Breast epithelium (tissue), 4 donors: ENCODE measurements at regions not wholly inside any gene's neighbourhood (a gene's known extent, or its start where the extent isn't known, plus 50 kb on each side); places are given as distances from the start of the nearest gene placed in this dataset.

Experiments
- DNase-seq, 2 donors: peaks; one replicate each; pipeline ENCODE4 v3.0.0-alpha.2; 2019; ENCODE audit warnings: low spot score in 2 of 2
- H3K27ac ChIP-seq, 2 donors: fragments of 200-600 bp; sonication (generic) in 1 of 2; one replicate each; pipeline ENCODE4 v1.5.1; 2016 to 2019; ENCODE audit warnings: mild to moderate bottlenecking in 1 of 2
- H3K27me3 ChIP-seq, 2 donors: fragments of 200-600 bp; sonication (generic) in 1 of 2; one replicate each; pipeline versions ENCODE4 v1.5.1 to v1.6.0; 2017 to 2019; ENCODE audit warnings: control low read depth in 1 of 2, mild to moderate bottlenecking in 1 of 2
- H3K36me3 ChIP-seq: fragments of 200-600 bp; one replicate; pipeline ENCODE4 v1.5.1; 2019
- H3K4me1 ChIP-seq, 2 donors: fragments of 200-600 bp; sonication (generic); one replicate each; pipeline ENCODE4 v1.5.1; 2016 to 2019; ENCODE audit warnings: control low read depth in 1 of 2
- H3K4me3 ChIP-seq, 3 donors: fragments of 200-600 bp; sonication (generic); 1 replicate in 2 of 3; 2 replicates in 1 of 3; pipeline ENCODE4 v1.5.1; 2016 to 2019; ENCODE audit warnings: mild to moderate bottlenecking in 3 of 3, moderate library complexity in 2 of 3
- H3K9me3 ChIP-seq, 2 donors: fragments of 200-600 bp; sonication (generic) in 1 of 2; one replicate each; pipeline ENCODE4 v1.5.1; 2016 to 2019; ENCODE audit warnings: control low read depth in 1 of 2
- POLR2A ChIP-seq: fragments of 450-650 bp; IDR thresholded peaks from one replicate; pipeline ENCODE4 v1.6.1; 2016; ENCODE audit warnings: antibody characterized with exemption, mild to moderate bottlenecking, moderate library complexity
- POLR2AphosphoS5 ChIP-seq, 3 donors: sonication (generic); formaldehyde crosslinking; IDR thresholded peaks; one replicate each; pipeline ENCODE4 v1.6.1; 2017; ENCODE audit warnings: antibody characterized with exemption in 3 of 3
- intact Hi-C: fragments of 100-400 bp; cut with DNase I; formaldehyde crosslinking; loops from one replicate; pipeline ENCODE4 v1.15.1; 2023; ENCODE audit warnings: low total_unique reads
- TF ChIP-seq, protein P1 (sequence below), 3 donors: fragments of 450-650 bp; IDR thresholded peaks; one replicate each; pipeline ENCODE4 v1.5.1; 2016 to 2017; ENCODE audit warnings: antibody characterized with exemption in 3 of 3, mild to moderate bottlenecking in 3 of 3, moderate library complexity in 3 of 3

DNA sequence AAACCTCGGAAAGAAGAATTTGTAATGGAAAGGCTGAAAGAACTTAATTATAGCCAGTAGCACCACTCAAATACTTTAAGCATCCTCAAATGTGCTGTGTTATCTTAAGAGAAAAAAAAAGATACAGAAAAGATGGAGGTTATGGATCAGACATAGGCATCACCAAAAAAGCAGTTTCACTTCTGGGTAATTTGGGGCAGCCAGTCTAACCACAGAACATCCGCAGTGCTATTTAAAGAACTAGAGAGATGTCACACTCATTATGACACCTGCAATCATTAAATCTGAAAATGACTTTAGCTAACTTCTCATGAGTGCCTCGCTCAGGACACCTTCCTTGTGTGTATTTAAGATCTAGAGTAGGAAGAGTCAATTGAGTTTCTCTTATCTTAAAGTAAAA lies 211.8 kb downstream of the RBM26 start:
- Histone ChIP-seq H3K4me1 (no peaks in the 10 kb centered on the region), H3K4me3 (no peak overlapping the region), H3K27me3 (no peaks in the 10 kb centered on the region), H3K27ac (no peak overlapping the region), H3K9me3 (no peaks in the 10 kb centered on the region), H3K36me3 (no peaks in the 10 kb centered on the region)
- intact Hi-C loops = no loop called here
- DNase-seq = no peak
- TF ChIP-seq, protein P1, sequence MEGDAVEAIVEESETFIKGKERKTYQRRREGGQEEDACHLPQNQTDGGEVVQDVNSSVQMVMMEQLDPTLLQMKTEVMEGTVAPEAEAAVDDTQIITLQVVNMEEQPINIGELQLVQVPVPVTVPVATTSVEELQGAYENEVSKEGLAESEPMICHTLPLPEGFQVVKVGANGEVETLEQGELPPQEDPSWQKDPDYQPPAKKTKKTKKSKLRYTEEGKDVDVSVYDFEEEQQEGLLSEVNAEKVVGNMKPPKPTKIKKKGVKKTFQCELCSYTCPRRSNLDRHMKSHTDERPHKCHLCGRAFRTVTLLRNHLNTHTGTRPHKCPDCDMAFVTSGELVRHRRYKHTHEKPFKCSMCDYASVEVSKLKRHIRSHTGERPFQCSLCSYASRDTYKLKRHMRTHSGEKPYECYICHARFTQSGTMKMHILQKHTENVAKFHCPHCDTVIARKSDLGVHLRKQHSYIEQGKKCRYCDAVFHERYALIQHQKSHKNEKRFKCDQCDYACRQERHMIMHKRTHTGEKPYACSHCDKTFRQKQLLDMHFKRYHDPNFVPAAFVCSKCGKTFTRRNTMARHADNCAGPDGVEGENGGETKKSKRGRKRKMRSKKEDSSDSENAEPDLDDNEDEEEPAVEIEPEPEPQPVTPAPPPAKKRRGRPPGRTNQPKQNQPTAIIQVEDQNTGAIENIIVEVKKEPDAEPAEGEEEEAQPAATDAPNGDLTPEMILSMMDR (IDR thresholded peaks at IDR 0.05) = no peak
- no peak for TF ChIP-seq POLR2AphosphoS5 (IDR thresholded peaks at IDR 0.05)
- TF ChIP-seq POLR2A = no peak

DNA sequence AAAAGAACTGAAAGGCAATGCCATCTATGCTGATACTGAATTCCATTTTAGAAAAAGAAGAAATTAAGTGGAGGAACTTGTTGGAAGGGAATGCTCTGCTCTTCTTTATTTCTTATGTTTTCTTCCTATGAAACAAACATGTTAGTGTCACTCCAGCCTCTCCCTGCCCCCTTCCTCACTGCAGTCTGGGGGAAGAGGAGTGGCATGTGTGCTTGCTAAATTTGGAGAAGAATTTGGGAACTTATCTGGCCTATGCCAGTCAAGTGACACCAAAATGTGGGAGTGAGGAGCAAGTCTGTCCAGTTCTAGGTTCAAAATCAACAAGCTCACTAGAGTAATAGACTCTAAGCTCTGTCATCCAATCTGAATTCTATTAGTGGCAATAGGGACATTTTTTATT lies 214.6 kb downstream of the RBM26 start:
- no peaks in the 10 kb centered on the region for H3K9me3 ChIP-seq
- H3K4me3 ChIP-seq = no peak overlapping the region
- H3K4me1 ChIP-seq = no peaks in the 10 kb centered on the region
- DNase-seq = no peak
- TF ChIP-seq, protein P1 (IDR thresholded peaks at IDR 0.05) = no peak
- TF ChIP-seq POLR2AphosphoS5 (IDR thresholded peaks at IDR 0.05) (no peak), POLR2A (no peak)
- no peaks in the 10 kb centered on the region for H3K27me3 ChIP-seq
- no peak overlapping the region for H3K27ac ChIP-seq
- intact Hi-C loops = no loop called here
- no peaks in the 10 kb centered on the region for H3K36me3 ChIP-seq

DNA sequence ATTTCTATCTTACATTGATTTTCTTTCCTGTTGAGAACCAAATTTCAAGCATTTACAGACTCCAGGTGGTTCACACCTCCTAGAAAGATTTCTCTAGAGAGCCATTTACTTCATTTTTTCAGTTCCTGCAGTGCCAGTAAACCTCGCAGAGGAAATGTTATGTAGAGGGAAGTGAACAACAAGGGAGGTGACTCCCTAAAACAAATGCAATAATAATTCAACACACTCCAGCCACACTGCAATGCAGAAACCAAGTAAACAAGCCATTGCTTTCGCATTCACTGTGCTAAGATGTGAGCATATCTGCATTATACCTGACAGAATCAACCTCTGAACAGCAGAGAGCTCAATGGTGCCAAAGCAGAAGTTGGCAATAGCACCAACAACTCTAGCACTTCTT lies 215.1 kb downstream of the RBM26 start:
- no peak overlapping the region for H3K4me3 ChIP-seq
- intact Hi-C loops = no loop called here
- no peak overlapping the region for H3K27ac ChIP-seq
- H3K4me1 ChIP-seq = no peaks in the 10 kb centered on the region
- no peak for DNase-seq
- H3K9me3 ChIP-seq = no peaks in the 10 kb centered on the region
- H3K27me3 ChIP-seq = no peaks in the 10 kb centered on the region
- no peaks in the 10 kb centered on the region for H3K36me3 ChIP-seq
- no peak for TF ChIP-seq POLR2A
- TF ChIP-seq, protein P1 (IDR thresholded peaks at IDR 0.05) = no peak
- TF ChIP-seq POLR2AphosphoS5 (IDR thresholded peaks at IDR 0.05) = no peak

DNA sequence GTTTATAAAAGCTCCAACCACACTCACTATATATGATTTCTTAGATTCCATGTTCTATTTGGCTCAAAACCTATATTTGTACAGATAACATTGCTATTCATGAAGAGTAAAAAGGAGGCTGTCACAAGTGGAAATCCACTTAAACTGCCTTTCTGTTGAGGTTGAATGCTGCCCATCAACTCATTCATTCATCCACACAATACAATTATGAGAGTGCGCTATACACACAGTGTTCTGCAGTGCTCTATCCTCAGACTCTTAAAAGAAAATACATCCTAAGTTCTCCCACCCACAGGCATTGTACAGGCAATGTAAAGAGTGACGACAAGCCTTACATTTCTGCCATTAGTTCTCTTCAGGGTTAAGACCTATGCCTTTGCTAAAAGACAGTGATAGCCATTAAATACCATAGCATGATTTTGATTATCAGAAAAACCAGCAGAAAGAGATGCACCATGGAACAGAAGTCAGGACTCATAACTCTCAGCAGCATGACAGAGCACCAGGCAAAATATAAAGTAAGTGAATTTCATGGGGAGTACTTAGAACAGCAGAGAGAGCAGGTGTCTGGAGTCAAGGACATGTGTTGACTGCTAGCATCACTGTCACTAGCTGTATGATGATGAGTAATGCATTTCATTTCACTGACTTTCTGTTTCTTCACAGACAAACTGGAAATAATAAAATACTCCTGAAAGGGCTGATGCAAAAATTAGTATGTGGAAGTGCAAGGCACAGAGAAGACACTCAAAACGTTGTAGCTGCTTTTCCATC lies 218.0 kb downstream of the RBM26 start:
- intact Hi-C loops = no loop called here
- H3K9me3 ChIP-seq = no peaks in the 10 kb centered on the region
- no peak overlapping the region for H3K27ac ChIP-seq
- no peaks in the 10 kb centered on the region for H3K27me3 ChIP-seq
- no peaks in the 10 kb centered on the region for H3K4me1 ChIP-seq
- TF ChIP-seq, protein P1 (IDR thresholded peaks at IDR 0.05) = no peak
- TF ChIP-seq POLR2A = no peak
- TF ChIP-seq POLR2AphosphoS5 (IDR thresholded peaks at IDR 0.05) = no peak
- H3K4me3 ChIP-seq = no peak overlapping the region
- no peaks in the 10 kb centered on the region for H3K36me3 ChIP-seq
- no peak for DNase-seq

DNA sequence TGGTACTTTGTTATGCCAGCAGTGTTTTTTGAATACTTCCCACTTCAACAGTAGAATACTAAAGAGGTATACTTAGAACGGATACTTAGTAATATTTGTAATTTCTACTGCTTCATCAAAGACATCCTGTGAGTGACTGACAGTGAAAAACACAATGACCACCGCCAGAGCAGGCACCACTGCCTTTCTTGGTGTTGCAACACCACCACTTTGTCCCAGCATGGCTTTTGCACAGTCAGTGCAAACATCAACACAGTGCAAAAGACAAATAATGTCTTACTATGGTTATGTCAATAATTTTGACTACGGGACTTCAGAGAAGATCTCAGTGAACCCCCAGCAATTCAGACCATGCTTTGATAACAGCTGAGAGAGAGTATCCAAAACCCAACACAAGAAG lies 220.5 kb downstream of the RBM26 start:
- intact Hi-C loops = no loop called here
- no peak for DNase-seq
- Histone ChIP-seq H3K4me1 (no peaks in the 10 kb centered on the region), H3K27me3 (no peaks in the 10 kb centered on the region), H3K27ac (no peak overlapping the region), H3K9me3 (no peaks in the 10 kb centered on the region), H3K36me3 (no peaks in the 10 kb centered on the region), H3K4me3 (no peak overlapping the region)
- TF ChIP-seq POLR2AphosphoS5 (IDR thresholded peaks at IDR 0.05) (no peak), POLR2A (no peak)
- TF ChIP-seq, protein P1 (IDR thresholded peaks at IDR 0.05) = no peak
